ENCODE measurements at regions not wholly inside any gene's neighbourhood (a gene's known extent, or its start where the extent isn't known, plus 50 kb on each side); places are given as distances from the start of the nearest gene placed in this dataset.

DNA sequence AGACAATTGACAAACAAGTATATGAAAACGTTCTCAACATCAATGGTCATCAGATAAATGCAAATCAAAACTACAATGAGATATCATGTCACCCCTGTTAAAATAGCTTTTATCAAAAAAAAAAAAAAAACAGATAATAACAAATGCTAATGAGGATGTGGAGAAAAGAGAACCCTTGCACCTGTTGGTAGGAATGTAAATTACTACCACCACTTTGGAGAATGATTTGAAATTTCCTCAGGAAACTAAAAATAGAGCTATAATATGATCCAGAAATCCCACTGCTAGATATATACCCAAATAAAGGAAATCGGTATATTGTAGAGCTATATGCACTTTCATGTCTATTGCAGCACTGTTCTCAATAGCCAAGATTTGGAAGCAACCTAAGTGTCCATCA lies 470.6 kb upstream of the FSTL5 start:
- TF ChIP-seq, protein P1, sequence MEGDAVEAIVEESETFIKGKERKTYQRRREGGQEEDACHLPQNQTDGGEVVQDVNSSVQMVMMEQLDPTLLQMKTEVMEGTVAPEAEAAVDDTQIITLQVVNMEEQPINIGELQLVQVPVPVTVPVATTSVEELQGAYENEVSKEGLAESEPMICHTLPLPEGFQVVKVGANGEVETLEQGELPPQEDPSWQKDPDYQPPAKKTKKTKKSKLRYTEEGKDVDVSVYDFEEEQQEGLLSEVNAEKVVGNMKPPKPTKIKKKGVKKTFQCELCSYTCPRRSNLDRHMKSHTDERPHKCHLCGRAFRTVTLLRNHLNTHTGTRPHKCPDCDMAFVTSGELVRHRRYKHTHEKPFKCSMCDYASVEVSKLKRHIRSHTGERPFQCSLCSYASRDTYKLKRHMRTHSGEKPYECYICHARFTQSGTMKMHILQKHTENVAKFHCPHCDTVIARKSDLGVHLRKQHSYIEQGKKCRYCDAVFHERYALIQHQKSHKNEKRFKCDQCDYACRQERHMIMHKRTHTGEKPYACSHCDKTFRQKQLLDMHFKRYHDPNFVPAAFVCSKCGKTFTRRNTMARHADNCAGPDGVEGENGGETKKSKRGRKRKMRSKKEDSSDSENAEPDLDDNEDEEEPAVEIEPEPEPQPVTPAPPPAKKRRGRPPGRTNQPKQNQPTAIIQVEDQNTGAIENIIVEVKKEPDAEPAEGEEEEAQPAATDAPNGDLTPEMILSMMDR (IDR thresholded peaks at IDR 0.05): no peak
- TF ChIP-seq POLR2A (IDR thresholded peaks at IDR 0.05) (no peak), EP300 (IDR thresholded peaks at IDR 0.05) (no peak), POLR2AphosphoS5 (IDR thresholded peaks at IDR 0.05) (no peak)
